ENCODE measurements at regions not wholly inside any gene's neighbourhood (a gene's known extent, or its start where the extent isn't known, plus 50 kb on each side); places are given as distances from the start of the nearest gene placed in this dataset.

DNA sequence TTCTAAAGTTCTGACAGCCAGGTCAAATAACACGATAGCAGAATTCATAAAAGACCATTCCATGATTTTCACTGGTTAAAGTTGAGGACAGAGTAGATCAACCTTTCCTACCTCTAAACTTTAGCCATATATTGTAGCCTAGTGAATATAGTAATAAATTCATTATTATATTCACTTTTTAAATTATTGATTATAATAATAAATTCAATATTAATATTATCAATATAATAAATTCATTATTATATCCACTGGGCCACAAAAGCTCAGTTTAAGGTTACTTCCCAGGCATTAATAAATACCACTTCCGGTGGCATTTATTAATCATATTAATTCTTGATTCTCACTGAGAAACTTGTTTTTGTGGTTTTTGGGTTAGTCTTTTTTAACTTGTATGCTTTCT lies 85.7 kb upstream of the GPC6 start:
- no peak for DNase-seq (ENCODE audit: low read depth, low spot score)

DNA sequence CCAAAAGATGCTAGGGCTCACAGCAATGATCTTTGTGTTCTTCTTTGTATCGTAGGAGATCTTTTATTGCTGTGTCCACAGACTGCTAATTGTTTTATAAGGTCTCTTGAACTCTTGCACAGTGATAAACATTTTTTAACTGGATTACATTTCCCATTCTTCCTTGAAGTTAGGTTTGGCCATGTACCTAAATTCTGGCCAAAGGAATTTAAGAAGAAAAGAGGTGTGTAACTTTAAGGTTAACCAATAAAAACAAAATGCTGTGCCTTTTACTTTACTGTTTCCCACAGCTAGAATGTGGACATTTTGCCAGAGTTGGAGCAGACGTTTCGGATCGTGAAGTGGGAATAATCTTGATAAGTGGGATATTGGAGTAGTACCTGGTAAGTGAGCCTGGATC lies 82.6 kb upstream of the GPC6 start:
- no peak for DNase-seq (ENCODE audit: low read depth, low spot score)

DNA sequence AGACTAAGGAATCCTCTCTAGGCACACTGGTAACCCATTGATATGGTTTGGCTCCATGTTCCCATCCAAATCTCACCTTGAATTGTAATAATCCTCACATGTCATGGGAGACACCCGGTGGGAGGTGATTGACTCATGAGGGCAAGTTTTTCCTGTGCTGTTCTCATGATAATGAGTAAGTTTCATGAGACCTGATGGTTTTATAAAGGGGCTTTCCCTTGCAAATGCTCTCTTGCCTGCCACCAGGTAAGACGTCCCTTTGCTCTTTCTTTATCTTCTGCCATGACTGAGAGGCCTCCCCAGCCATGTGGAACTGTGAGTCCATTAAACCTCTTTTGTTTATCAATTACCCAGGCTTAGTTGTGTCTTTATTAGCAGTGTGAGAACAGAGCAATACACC lies 81.4 kb upstream of the GPC6 start:
- DNase-seq (ENCODE audit: low read depth, low spot score): no peak

DNA sequence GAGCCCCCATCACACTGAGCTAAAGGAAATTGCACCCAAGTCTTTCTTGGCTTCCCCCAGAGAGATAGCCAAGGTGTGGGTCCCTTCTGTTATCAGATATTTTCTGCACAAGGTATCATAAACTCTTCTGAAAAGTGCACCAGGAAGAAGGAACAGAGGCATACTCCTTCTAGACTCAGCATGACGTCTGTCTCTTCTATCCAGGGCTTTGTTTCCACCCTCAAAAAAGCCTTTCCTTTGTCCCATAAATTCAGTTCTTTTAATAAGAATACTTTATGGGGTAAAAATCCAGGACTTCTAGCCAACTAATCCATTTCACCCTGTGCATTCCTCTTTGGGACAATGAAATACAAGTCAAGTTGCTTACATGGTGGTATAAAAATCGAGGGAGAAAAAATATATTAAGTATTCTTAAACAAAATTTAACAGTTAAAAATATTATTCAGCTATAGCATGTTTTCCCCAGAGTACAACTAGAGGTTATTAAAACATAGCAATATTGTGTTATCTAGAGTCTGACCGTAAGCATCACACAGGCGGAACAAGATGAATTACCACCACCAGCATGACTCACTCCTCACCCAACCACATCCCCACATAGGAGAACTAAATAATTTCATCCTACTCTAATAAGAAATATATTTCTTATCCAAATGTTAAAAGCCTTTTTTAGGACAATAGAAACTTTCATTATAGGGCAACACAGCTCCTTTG lies 79.9 kb upstream of the GPC6 start:
- peak; percentile 40 for DNase-seq (ENCODE audit: low read depth, low spot score)

DNA sequence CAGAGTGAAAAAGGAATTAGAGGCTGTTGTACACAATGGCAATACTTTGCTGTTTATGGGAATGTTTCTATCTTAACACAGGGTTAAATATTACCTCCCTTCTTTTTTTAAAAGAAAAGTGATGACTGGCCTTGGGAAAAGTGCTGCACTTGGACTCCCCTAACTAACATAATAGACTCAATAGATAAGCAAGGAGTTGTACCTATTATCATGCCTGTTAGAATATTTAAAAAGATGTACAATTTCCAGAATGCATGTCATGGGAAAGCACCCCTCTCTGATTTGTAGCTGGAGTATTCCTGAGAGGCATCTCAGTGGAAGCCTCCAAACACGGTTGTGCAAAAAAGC lies 79.3 kb upstream of the GPC6 start:
- no peak for DNase-seq (ENCODE audit: low read depth, low spot score)

DNA sequence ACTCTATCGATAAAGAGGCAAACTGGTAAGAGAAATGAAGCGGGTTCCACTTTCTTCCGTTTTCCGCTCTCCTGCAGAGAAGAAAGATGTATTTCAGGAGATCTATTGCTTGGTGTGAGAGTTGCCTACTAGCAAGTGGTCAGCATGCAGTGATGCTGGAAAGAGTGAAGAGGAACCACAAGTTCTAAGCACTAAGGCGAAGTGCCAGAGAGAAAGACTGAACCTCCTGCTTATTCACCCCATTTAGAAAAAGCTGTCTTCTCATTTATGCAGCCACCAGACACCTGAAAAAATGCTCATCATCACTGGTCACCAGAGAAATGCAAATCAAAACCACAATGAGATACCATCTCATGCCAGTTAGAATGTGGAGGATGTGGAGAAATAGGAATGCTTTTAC lies 78.7 kb upstream of the GPC6 start:
- no peak for DNase-seq (ENCODE audit: low read depth, low spot score)

DNA sequence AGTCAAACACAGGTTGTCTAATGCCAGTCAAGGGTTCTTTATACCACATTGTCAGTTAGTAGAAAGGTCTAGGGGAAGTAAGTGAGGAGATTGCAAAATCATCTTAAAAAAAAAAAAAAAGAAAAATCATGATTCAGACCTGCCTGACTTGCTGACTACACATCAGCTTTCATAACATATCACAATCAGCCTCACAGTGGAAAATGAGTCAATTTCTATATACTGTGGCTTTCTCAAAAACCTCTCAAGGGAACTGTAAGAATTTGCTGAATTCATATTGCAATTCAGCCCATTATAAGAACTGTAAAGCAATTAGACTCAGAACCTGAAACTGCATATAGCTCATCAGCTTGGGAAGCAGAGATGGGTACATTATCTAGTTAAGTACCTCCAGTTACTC lies 75.3 kb upstream of the GPC6 start:
- peak; percentile 49 for DNase-seq (ENCODE audit: low read depth, low spot score)

DNA sequence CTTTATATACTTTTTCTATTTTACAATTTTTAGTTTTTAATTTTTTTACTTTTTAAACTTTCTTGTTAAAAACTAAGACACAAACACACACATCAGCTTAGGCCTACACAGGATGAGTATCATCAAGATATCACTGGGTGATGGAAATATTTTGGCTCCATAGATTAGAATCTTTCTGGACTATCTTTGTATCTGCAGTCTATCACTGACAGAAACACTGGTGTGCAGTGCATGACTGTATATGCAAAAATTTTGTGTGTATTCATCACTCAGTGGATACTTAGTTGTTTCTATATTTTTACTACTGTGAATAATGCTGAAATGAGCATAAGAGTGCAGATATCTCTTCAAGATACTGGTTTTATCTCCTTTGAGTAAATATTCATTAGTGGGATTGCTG lies 68.0 kb upstream of the GPC6 start:
- DNase-seq (ENCODE audit: low read depth, low spot score): no peak

DNA sequence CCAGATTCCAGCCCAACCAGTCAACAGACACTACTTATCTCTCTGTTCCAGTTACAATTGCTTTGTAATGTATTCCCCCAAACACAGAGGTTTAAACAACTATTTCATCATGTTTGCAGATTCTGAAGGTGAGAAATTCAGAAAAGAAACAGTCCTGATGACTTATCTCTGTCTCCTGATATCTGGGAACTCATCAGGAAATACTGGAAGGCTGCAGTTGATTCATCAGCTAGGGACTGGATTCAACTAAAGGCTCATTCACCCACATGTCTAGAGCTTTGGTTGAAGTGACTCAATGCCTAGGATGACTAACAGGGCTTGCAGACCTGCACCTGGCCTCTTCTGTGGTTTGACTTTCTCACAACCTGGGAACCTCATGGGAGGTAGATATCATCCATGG lies 56.6 kb upstream of the GPC6 start:
- DNase-seq (ENCODE audit: low read depth, low spot score): no peak

DNA sequence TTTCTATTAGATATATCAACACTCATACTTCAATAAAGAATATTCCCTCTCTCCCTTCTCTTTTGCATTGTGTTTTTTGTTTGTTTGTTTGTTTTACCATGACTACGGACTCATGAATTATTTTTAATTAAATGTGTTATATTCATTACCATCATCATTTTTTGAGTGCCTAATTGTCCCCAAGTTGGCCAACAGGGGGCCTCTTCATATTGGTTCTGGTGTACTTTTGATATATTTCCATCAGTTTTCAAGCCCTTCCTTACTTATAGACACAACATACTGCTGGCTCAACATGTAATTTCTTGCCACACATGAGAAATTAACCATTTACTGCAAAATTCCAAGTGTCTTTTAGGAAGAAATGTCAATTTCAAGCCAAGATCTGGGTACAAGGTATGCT lies 54.5 kb upstream of the GPC6 start:
- no peak for DNase-seq (ENCODE audit: low read depth, low spot score)

DNA sequence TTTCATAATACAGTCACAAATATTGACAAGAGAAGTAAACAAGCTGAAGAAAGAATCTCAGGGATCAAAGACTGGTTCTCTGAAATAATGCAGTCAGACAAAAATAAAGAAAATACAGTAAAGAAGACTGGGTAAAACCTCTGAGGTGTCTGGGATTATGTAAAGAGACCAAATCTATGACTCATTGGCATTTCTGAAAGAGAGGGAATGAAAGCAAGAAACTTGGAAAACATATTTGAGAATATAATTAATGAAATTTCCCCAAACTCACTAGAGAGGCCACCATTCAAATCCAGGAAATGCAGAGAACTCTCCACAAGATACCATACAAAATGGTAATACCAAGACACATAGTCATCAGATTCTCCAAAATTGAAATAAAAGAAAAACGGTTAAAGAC lies 53.0 kb upstream of the GPC6 start:
- DNase-seq (ENCODE audit: low read depth, low spot score): no peak

DNA sequence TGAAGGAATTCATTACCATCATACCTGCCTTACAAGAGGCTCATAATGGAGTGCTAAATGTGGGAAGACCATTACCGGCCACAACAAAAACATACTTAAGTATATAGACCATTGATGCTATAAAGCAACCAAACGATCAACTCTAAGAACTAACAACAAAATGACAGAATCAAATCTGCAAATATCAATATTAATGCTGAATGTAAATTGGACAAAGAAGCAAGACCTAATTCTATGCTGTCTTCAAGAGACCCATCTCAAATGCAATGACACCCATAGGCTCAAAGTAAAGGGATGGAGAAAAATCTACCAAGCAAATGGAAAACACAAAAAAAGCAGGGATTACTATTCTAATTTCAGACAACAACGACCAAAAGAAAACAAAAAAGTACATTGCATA lies 52.3 kb upstream of the GPC6 start:
- no peak for DNase-seq (ENCODE audit: low read depth, low spot score)
